ENCODE measurements at regions not wholly inside any gene's neighbourhood (a gene's known extent, or its start where the extent isn't known, plus 50 kb on each side); places are given as distances from the start of the nearest gene placed in this dataset.

GRCh38 chr12:125492354-125493270 lies 427.4 kb downstream of the AACS start:
- no peak for TF ChIP-seq CTCF (IDR thresholded peaks at IDR 0.05; ENCODE audit: insufficient read depth, low read depth, low read length)

GRCh38 chr12:125493704-125494308 lies 428.6 kb downstream of the AACS start:
- H3K4me3 ChIP-seq (ENCODE audit: low read depth, low read length), result no peak overlapping the region
- DNase-seq (ENCODE audit: low read depth), result no peak
- TF ChIP-seq CTCF (IDR thresholded peaks at IDR 0.05; ENCODE audit: insufficient read depth, low read depth, low read length), result no peak

More at GRCh38 chr12:125492354-125493270, 427.4 kb downstream of the AACS start:
- H3K4me3 ChIP-seq (ENCODE audit: low read depth, low read length), result no peak overlapping the region
- DNase-seq (ENCODE audit: low read depth), result no peak

- H3K4me3 ChIP-seq (ENCODE audit: low read depth, low read length), result no peak overlapping the region
- DNase-seq (ENCODE audit: low read depth), result no peak
- no peak for TF ChIP-seq CTCF (IDR thresholded peaks at IDR 0.05; ENCODE audit: insufficient read depth, low read depth, low read length)
These were observed 437.9 kb downstream of the AACS start for GRCh38 chr12:125503128-125503527.

- no peak for TF ChIP-seq CTCF (IDR thresholded peaks at IDR 0.05; ENCODE audit: insufficient read depth, low read depth, low read length)
- no peak overlapping the region for H3K4me3 ChIP-seq (ENCODE audit: low read depth, low read length)
- no peak for DNase-seq (ENCODE audit: low read depth)
These were observed 444.0 kb downstream of the AACS start for GRCh38 chr12:125509195-125509594.

- TF ChIP-seq CTCF (IDR thresholded peaks at IDR 0.05; ENCODE audit: insufficient read depth, low read depth, low read length), result no peak
- no peak overlapping the region for H3K4me3 ChIP-seq (ENCODE audit: low read depth, low read length)
- DNase-seq (ENCODE audit: low read depth), result no peak
These were observed 447.5 kb downstream of the AACS start for GRCh38 chr12:125512541-125513298.

GRCh38 chr12:125515887-125516286 lies 450.7 kb downstream of the AACS start:
- DNase-seq (ENCODE audit: low read depth), result no peak
- TF ChIP-seq CTCF (IDR thresholded peaks at IDR 0.05; ENCODE audit: insufficient read depth, low read depth, low read length), result no peak
- H3K4me3 ChIP-seq (ENCODE audit: low read depth, low read length), result no peak overlapping the region
